ENCODE measurements at regions not wholly inside any gene's neighbourhood (a gene's known extent, or its start where the extent isn't known, plus 50 kb on each side); places are given as distances from the start of the nearest gene placed in this dataset.

GRCh38 chr9:13963005-13963653, 350.8 kb downstream of the NFIB start:
- no peak overlapping the region for H3K27ac ChIP-seq
- H3K27me3 ChIP-seq (ENCODE audit: insufficient read depth, low read depth), result peaks cover 14% of the 10 kb centered on the region; the same call in 1 of the 2 replicates
- no peaks in the 10 kb centered on the region for H3K36me3 ChIP-seq (ENCODE audit: insufficient read depth)
- H3K9ac ChIP-seq, result no peak overlapping the region
- no peak for TF ChIP-seq CTCF (conservative IDR thresholded peaks at IDR 0.05; ENCODE audit: low read depth, low read length)
- H4K20me1 ChIP-seq (ENCODE audit: insufficient read depth), result no peaks in the 10 kb centered on the region
- no peak overlapping the region for H3K4me2 ChIP-seq
- no peak overlapping the region for H3K4me3 ChIP-seq (IDR thresholded peaks at IDR 0.05; ENCODE audit: insufficient read depth, low read depth, low read length)
- no peak overlapping the region for H2AFZ ChIP-seq (ENCODE audit: low read depth)
- no peaks in the 10 kb centered on the region for H3K79me2 ChIP-seq (ENCODE audit: insufficient read depth, low read depth)
- H3K4me1 ChIP-seq (ENCODE audit: low read depth, poor library complexity, severe bottlenecking), result no peaks in the 10 kb centered on the region

GRCh38 chr9:13962006-13962405, 351.9 kb downstream of the NFIB start:
- H4K20me1 ChIP-seq (ENCODE audit: insufficient read depth), result no peaks in the 10 kb centered on the region
- H3K27ac ChIP-seq, result no peak overlapping the region
- peaks cover 7% of the 10 kb centered on the region for H3K4me1 ChIP-seq (ENCODE audit: low read depth, poor library complexity, severe bottlenecking)
- H3K9ac ChIP-seq, result no peak overlapping the region
- H3K4me2 ChIP-seq, result no peak overlapping the region
- no peak overlapping the region for H3K4me3 ChIP-seq (IDR thresholded peaks at IDR 0.05; ENCODE audit: insufficient read depth, low read depth, low read length)
- H3K79me2 ChIP-seq (ENCODE audit: insufficient read depth, low read depth), result no peaks in the 10 kb centered on the region
- H2AFZ ChIP-seq (ENCODE audit: low read depth), result no peak overlapping the region
- no peak for TF ChIP-seq CTCF (conservative IDR thresholded peaks at IDR 0.05; ENCODE audit: low read depth, low read length)
- H3K27me3 ChIP-seq (ENCODE audit: insufficient read depth, low read depth), result peaks cover 20% of the 10 kb centered on the region; the same call in 1 of the 2 replicates
- H3K36me3 ChIP-seq (ENCODE audit: insufficient read depth), result no peaks in the 10 kb centered on the region

GRCh38 chr9:13960011-13960765, 353.8 kb downstream of the NFIB start:
- TF ChIP-seq CTCF (conservative IDR thresholded peaks at IDR 0.05; ENCODE audit: low read depth, low read length), result no peak
- H3K27me3 ChIP-seq (ENCODE audit: insufficient read depth, low read depth), result peaks cover 38% of the 10 kb centered on the region
- peaks cover 21% of the 10 kb centered on the region for H3K4me1 ChIP-seq (ENCODE audit: low read depth, poor library complexity, severe bottlenecking)

GRCh38 chr9:13958672-13959071, 355.3 kb downstream of the NFIB start:
- H3K9ac ChIP-seq, result no peak overlapping the region
- no peak for TF ChIP-seq CTCF (conservative IDR thresholded peaks at IDR 0.05; ENCODE audit: low read depth, low read length)
- H3K27me3 ChIP-seq (ENCODE audit: insufficient read depth, low read depth), result peaks cover 53% of the 10 kb centered on the region

More at GRCh38 chr9:13960011-13960765, 353.8 kb downstream of the NFIB start:
- no peaks in the 10 kb centered on the region for H3K36me3 ChIP-seq (ENCODE audit: insufficient read depth)
- no peak overlapping the region for H3K27ac ChIP-seq
- no peak overlapping the region for H3K4me3 ChIP-seq (IDR thresholded peaks at IDR 0.05; ENCODE audit: insufficient read depth, low read depth, low read length)
- no peaks in the 10 kb centered on the region for H4K20me1 ChIP-seq (ENCODE audit: insufficient read depth)
- H3K79me2 ChIP-seq (ENCODE audit: insufficient read depth, low read depth), result no peaks in the 10 kb centered on the region
- H3K9ac ChIP-seq, result no peak overlapping the region
- no peak overlapping the region for H2AFZ ChIP-seq (ENCODE audit: low read depth)
- H3K4me2 ChIP-seq, result no peak overlapping the region

More at GRCh38 chr9:13958672-13959071, 355.3 kb downstream of the NFIB start:
- Histone ChIP-seq H3K27ac (no peak overlapping the region), H3K4me1 (ENCODE audit: low read depth, poor library complexity, severe bottlenecking) (peaks cover 26% of the 10 kb centered on the region), H4K20me1 (ENCODE audit: insufficient read depth) (peaks cover 3% of the 10 kb centered on the region; the same call in 1 of the 2 replicates), H3K36me3 (ENCODE audit: insufficient read depth) (no peaks in the 10 kb centered on the region), H3K4me2 (no peak overlapping the region), H3K4me3 (IDR thresholded peaks at IDR 0.05; ENCODE audit: insufficient read depth, low read depth, low read length) (no peak overlapping the region), H3K79me2 (ENCODE audit: insufficient read depth, low read depth) (no peaks in the 10 kb centered on the region), H2AFZ (ENCODE audit: low read depth) (no peak overlapping the region)

Measured in KMS-11 (cell line).